OCI-LY1 (cell line): ENCODE measurements at regions not wholly inside any gene's neighbourhood (a gene's known extent, or its start where the extent isn't known, plus 50 kb on each side); places are given as distances from the start of the nearest gene placed in this dataset.

Experiments used
- CTCF ChIP-seq: fragments of 200-600 bp; sonication (generic), shearing (Covaris generic); IDR thresholded peaks from 2 replicates; pipeline ENCODE4 v1.5.1; 2017; ENCODE audit warnings: mild to moderate bottlenecking, antibody characterized with exemption, low read length, moderate library complexity, mixed read lengths
- EZH2 ChIP-seq: fragments of 200-600 bp; sonication (generic), shearing (Covaris generic); IDR thresholded peaks from 2 replicates; pipeline ENCODE4 v1.8.0; 2017; ENCODE audit warnings: borderline replicate concordance, mixed run types, mild to moderate bottlenecking, antibody characterized with exemption, low read length, moderate library complexity, mixed read lengths

DNA sequence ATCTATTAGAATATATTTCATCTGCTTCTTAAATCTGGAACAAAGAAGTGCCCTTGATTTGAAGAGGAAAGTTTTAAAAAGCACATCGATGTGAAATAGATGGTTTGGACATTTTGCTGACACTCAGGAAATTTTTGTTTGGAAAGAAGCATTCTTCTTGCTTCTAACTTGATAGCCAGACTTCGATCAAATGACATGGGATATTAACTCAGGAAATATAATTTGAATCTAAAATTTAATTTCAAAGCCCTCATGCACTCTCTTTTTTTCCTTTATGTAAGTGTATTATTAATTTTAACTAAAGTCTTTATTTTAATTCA lies 761.2 kb downstream of the VGLL3 start:
- no peak for TF ChIP-seq CTCF
- no peak for TF ChIP-seq EZH2
